WTC11 (cell line): ENCODE measurements at regions not wholly inside any gene's neighbourhood (a gene's known extent, or its start where the extent isn't known, plus 50 kb on each side); places are given as distances from the start of the nearest gene placed in this dataset.

Experiments used
- ATAC-seq: fragments of 200-7000 bp; cut with Tn5 transposase; 2 replicates; pipeline ENCODE4 v1.10.0; 2021; ENCODE audit warnings: mild to moderate bottlenecking, moderate library complexity
- CTCF ChIA-PET: fragments of 300-600 bp; sonication (Branson Sonifier 250); formaldehyde crosslinking; loops from one replicate; lab custom pipeline; 2021; ENCODE audit warnings: antibody characterized with exemption; lab: Charles Lee
- POLR2A ChIA-PET: fragments of 350-600 bp; sonication (Branson Sonifier 250); formaldehyde crosslinking; loops from one replicate; lab custom pipeline; 2021; ENCODE audit warnings: antibody characterized with exemption; lab: Charles Lee
- DNase-seq: peaks from one replicate; pipeline ENCODE4 v3.0.0; 2021; ENCODE audit warnings: low spot score
- H3K27ac Mint-ChIP-seq: 2 replicates; pipeline ENCODE4 v1.8.0; 2021; ENCODE audit warnings: mixed read lengths
- H3K27me3 Mint-ChIP-seq: 2 replicates; pipeline ENCODE4 v1.8.0; 2021; ENCODE audit warnings: low read depth, mild to moderate bottlenecking, moderate library complexity, mixed read lengths
- H3K36me3 Mint-ChIP-seq: 2 replicates; pipeline ENCODE4 v1.8.0; 2021; ENCODE audit warnings: mixed read lengths
- H3K4me1 Mint-ChIP-seq: 2 replicates; pipeline ENCODE4 v1.8.0; 2022; ENCODE audit warnings: mixed read lengths
- H3K4me3 Mint-ChIP-seq: 2 replicates; pipeline ENCODE4 v1.8.0; 2021; ENCODE audit warnings: mild to moderate bottlenecking, moderate library complexity, mixed read lengths
- H3K9me3 Mint-ChIP-seq: 2 replicates; pipeline ENCODE4 v1.8.0; 2021; ENCODE audit warnings: mixed read lengths
- CBFB ChIP-seq: sonication (generic); formaldehyde crosslinking; IDR thresholded peaks from 2 replicates; pipeline ENCODE4 v1.8.1; 2022; ENCODE audit warnings: mild to moderate bottlenecking, low read depth, missing genetic modification reagents
- CREB1 ChIP-seq: sonication (generic); formaldehyde crosslinking; IDR thresholded peaks from 2 replicates; pipeline ENCODE4 v1.8.0; 2023; ENCODE audit warnings: mild to moderate bottlenecking, missing genetic modification reagents
- CREM ChIP-seq: sonication (generic); formaldehyde crosslinking; IDR thresholded peaks from 2 replicates; pipeline ENCODE4 v1.8.1; 2022; ENCODE audit warnings: mild to moderate bottlenecking, missing genetic modification reagents, moderate library complexity
- ELF4 ChIP-seq: sonication (generic); formaldehyde crosslinking; IDR thresholded peaks from 2 replicates; pipeline ENCODE4 v1.8.1; 2022; ENCODE audit warnings: low read depth, mild to moderate bottlenecking, moderate library complexity, missing genetic modification reagents
- ETV6 ChIP-seq: sonication (generic); formaldehyde crosslinking; IDR thresholded peaks from 2 replicates; pipeline ENCODE4 v1.8.1; 2022; ENCODE audit warnings: mild to moderate bottlenecking, missing genetic modification reagents
- NFE2L1 ChIP-seq: sonication (generic); formaldehyde crosslinking; IDR thresholded peaks from 2 replicates; pipeline ENCODE4 v1.8.1; 2023; ENCODE audit warnings: missing genetic modification reagents
- NFYB ChIP-seq: sonication (generic); formaldehyde crosslinking; conservative IDR thresholded peaks from 2 replicates; pipeline ENCODE4 v1.8.0; 2022; ENCODE audit warnings: low read depth, missing genetic modification reagents
- NR2C2 ChIP-seq: sonication (generic); formaldehyde crosslinking; IDR thresholded peaks from 2 replicates; pipeline ENCODE4 v1.8.0; 2022; ENCODE audit warnings: mild to moderate bottlenecking, missing genetic modification reagents
- SMAD3 ChIP-seq: sonication (generic); formaldehyde crosslinking; IDR thresholded peaks from 2 replicates; pipeline ENCODE4 v1.8.0; 2022; ENCODE audit warnings: missing genetic modification reagents, mild to moderate bottlenecking, borderline replicate concordance
- SP1 ChIP-seq: sonication (generic); formaldehyde crosslinking; conservative IDR thresholded peaks from 2 replicates; pipeline ENCODE4 v1.8.1; 2022; ENCODE audit warnings: missing genetic modification reagents
- USF1 ChIP-seq: sonication (generic); formaldehyde crosslinking; IDR thresholded peaks from 2 replicates; pipeline ENCODE4 v1.8.0; 2022; ENCODE audit warnings: mild to moderate bottlenecking, missing genetic modification reagents
- TF ChIP-seq, protein P1 (sequence below): sonication (generic); formaldehyde crosslinking; IDR thresholded peaks from 2 replicates; pipeline ENCODE4 v1.8.1; 2023; ENCODE audit warnings: mild to moderate bottlenecking, missing genetic modification reagents, moderate library complexity
- TF ChIP-seq, protein P2 (sequence below): sonication (generic); formaldehyde crosslinking; IDR thresholded peaks from 2 replicates; pipeline ENCODE4 v1.8.0; 2022; ENCODE audit warnings: mild to moderate bottlenecking, missing genetic modification reagents
- TF ChIP-seq, protein P3 (sequence below): sonication (generic); formaldehyde crosslinking; IDR thresholded peaks from 2 replicates; pipeline ENCODE4 v1.8.1; 2022; ENCODE audit warnings: missing genetic modification reagents, borderline replicate concordance
- TF ChIP-seq, protein P4 (sequence below): sonication (generic); formaldehyde crosslinking; IDR thresholded peaks from 2 replicates; pipeline ENCODE4 v1.8.0; 2023; ENCODE audit warnings: mild to moderate bottlenecking, missing genetic modification reagents
- TF ChIP-seq, protein P5 (sequence below): fragments of 250-450 bp; sonication (Bioruptor Pico); IDR thresholded peaks from 2 replicates; pipeline ENCODE4 v1.8.0; 2021; ENCODE audit warnings: mild to moderate bottlenecking
- TF ChIP-seq, protein P6 (sequence below): sonication (generic); formaldehyde crosslinking; IDR thresholded peaks from 2 replicates; pipeline ENCODE4 v1.8.0; 2022; ENCODE audit warnings: missing genetic modification reagents
- TF ChIP-seq, protein P7 (sequence below): fragments of 250-450 bp; sonication (Bioruptor Pico); IDR thresholded peaks from 2 replicates; pipeline ENCODE4 v1.9.0; 2021; ENCODE audit warnings: moderate library complexity, mild to moderate bottlenecking, inconsistent platforms, borderline replicate concordance
- TF ChIP-seq, protein P8 (sequence below): sonication (generic); formaldehyde crosslinking; IDR thresholded peaks from 2 replicates; pipeline ENCODE4 v1.8.1; 2022; ENCODE audit warnings: low read depth, mild to moderate bottlenecking, moderate library complexity, missing genetic modification reagents, borderline replicate concordance

GRCh38 chr3:152581951-152582350 lies 253.0 kb upstream of the P2RY1 start:
- ChIA-PET POLR2A (interaction anchor here (0.6 kb wide), 1 partner anchor 44 kb away, joined by 4 read pairs; no protein-coding TSS in a partner anchor), CTCF (no interaction called here)
- DNase-seq, result no peak
- Mint-ChIP-seq H3K27ac (no peak overlapping the region), H3K36me3 (no peaks in the 10 kb centered on the region), H3K4me1 (peaks cover 14% of the 10 kb centered on the region), H3K27me3 (no peaks in the 10 kb centered on the region), H3K9me3 (no peaks in the 10 kb centered on the region; the same call in 1 of the 2 replicates), H3K4me3 (no peak overlapping the region)
- ATAC-seq, result no peak
- TF ChIP-seq CREM (CRISPR knock-in tag) (no peak), SMAD3 (no peak), NFE2L1 (CRISPR knock-in tag) (no peak), ETV6 (CRISPR knock-in tag) (no peak), SP1 (CRISPR knock-in tag) (no peak), NR2C2 (CRISPR knock-in tag) (no peak), NFYB (CRISPR knock-in tag) (no peak)
- TF ChIP-seq, protein P1, sequence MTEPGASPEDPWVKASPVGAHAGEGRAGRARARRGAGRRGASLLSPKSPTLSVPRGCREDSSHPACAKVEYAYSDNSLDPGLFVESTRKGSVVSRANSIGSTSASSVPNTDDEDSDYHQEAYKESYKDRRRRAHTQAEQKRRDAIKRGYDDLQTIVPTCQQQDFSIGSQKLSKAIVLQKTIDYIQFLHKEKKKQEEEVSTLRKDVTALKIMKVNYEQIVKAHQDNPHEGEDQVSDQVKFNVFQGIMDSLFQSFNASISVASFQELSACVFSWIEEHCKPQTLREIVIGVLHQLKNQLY (CRISPR knock-in tag), result no peak
- TF ChIP-seq, protein P2, sequence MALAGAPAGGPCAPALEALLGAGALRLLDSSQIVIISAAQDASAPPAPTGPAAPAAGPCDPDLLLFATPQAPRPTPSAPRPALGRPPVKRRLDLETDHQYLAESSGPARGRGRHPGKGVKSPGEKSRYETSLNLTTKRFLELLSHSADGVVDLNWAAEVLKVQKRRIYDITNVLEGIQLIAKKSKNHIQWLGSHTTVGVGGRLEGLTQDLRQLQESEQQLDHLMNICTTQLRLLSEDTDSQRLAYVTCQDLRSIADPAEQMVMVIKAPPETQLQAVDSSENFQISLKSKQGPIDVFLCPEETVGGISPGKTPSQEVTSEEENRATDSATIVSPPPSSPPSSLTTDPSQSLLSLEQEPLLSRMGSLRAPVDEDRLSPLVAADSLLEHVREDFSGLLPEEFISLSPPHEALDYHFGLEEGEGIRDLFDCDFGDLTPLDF (CRISPR knock-in tag), result no peak
- TF ChIP-seq, protein P3, sequence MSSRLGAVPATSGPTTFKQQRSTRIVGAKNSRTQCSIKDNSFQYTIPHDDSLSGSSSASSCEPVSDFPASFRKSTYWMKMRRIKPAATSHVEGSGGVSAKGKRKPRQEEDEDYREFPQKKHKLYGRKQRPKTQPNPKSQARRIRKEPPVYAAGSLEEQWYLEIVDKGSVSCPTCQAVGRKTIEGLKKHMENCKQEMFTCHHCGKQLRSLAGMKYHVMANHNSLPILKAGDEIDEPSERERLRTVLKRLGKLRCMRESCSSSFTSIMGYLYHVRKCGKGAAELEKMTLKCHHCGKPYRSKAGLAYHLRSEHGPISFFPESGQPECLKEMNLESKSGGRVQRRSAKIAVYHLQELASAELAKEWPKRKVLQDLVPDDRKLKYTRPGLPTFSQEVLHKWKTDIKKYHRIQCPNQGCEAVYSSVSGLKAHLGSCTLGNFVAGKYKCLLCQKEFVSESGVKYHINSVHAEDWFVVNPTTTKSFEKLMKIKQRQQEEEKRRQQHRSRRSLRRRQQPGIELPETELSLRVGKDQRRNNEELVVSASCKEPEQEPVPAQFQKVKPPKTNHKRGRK (CRISPR knock-in tag), result no peak
- TF ChIP-seq, protein P4, sequence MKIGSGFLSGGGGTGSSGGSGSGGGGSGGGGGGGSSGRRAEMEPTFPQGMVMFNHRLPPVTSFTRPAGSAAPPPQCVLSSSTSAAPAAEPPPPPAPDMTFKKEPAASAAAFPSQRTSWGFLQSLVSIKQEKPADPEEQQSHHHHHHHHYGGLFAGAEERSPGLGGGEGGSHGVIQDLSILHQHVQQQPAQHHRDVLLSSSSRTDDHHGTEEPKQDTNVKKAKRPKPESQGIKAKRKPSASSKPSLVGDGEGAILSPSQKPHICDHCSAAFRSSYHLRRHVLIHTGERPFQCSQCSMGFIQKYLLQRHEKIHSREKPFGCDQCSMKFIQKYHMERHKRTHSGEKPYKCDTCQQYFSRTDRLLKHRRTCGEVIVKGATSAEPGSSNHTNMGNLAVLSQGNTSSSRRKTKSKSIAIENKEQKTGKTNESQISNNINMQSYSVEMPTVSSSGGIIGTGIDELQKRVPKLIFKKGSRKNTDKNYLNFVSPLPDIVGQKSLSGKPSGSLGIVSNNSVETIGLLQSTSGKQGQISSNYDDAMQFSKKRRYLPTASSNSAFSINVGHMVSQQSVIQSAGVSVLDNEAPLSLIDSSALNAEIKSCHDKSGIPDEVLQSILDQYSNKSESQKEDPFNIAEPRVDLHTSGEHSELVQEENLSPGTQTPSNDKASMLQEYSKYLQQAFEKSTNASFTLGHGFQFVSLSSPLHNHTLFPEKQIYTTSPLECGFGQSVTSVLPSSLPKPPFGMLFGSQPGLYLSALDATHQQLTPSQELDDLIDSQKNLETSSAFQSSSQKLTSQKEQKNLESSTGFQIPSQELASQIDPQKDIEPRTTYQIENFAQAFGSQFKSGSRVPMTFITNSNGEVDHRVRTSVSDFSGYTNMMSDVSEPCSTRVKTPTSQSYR (CRISPR knock-in tag), result no peak
- TF ChIP-seq, protein P5, sequence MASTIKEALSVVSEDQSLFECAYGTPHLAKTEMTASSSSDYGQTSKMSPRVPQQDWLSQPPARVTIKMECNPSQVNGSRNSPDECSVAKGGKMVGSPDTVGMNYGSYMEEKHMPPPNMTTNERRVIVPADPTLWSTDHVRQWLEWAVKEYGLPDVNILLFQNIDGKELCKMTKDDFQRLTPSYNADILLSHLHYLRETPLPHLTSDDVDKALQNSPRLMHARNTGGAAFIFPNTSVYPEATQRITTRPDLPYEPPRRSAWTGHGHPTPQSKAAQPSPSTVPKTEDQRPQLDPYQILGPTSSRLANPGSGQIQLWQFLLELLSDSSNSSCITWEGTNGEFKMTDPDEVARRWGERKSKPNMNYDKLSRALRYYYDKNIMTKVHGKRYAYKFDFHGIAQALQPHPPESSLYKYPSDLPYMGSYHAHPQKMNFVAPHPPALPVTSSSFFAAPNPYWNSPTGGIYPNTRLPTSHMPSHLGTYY (CRISPR knock-in tag), result no peak
- TF ChIP-seq, protein P6, sequence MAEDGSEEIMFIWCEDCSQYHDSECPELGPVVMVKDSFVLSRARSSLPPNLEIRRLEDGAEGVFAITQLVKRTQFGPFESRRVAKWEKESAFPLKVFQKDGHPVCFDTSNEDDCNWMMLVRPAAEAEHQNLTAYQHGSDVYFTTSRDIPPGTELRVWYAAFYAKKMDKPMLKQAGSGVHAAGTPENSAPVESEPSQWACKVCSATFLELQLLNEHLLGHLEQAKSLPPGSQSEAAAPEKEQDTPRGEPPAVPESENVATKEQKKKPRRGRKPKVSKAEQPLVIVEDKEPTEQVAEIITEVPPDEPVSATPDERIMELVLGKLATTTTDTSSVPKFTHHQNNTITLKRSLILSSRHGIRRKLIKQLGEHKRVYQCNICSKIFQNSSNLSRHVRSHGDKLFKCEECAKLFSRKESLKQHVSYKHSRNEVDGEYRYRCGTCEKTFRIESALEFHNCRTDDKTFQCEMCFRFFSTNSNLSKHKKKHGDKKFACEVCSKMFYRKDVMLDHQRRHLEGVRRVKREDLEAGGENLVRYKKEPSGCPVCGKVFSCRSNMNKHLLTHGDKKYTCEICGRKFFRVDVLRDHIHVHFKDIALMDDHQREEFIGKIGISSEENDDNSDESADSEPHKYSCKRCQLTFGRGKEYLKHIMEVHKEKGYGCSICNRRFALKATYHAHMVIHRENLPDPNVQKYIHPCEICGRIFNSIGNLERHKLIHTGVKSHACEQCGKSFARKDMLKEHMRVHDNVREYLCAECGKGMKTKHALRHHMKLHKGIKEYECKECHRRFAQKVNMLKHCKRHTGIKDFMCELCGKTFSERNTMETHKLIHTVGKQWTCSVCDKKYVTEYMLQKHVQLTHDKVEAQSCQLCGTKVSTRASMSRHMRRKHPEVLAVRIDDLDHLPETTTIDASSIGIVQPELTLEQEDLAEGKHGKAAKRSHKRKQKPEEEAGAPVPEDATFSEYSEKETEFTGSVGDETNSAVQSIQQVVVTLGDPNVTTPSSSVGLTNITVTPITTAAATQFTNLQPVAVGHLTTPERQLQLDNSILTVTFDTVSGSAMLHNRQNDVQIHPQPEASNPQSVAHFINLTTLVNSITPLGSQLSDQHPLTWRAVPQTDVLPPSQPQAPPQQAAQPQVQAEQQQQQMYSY (CRISPR knock-in tag), result no peak

- H3K4me1 Mint-ChIP-seq, result peaks cover 9% of the 10 kb centered on the region
- no peaks in the 10 kb centered on the region for H3K27me3 Mint-ChIP-seq
- DNase-seq (no peak), ATAC-seq (no peak)
- CTCF ChIA-PET, result no interaction called here
- no peak for TF ChIP-seq USF1 (CRISPR knock-in tag)
- TF ChIP-seq ELF4 (CRISPR knock-in tag), result no peak
- no peak for TF ChIP-seq CREB1 (CRISPR knock-in tag)
- no peak for TF ChIP-seq CBFB
- TF ChIP-seq, protein P7, sequence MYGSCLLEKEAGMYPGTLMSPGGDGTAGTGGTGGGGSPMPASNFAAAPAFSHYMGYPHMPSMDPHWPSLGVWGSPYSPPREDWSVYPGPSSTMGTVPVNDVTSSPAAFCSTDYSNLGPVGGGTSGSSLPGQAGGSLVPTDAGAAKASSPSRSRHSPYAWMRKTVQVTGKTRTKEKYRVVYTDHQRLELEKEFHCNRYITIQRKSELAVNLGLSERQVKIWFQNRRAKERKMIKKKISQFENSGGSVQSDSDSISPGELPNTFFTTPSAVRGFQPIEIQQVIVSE, result no peak
- TF ChIP-seq, protein P8, sequence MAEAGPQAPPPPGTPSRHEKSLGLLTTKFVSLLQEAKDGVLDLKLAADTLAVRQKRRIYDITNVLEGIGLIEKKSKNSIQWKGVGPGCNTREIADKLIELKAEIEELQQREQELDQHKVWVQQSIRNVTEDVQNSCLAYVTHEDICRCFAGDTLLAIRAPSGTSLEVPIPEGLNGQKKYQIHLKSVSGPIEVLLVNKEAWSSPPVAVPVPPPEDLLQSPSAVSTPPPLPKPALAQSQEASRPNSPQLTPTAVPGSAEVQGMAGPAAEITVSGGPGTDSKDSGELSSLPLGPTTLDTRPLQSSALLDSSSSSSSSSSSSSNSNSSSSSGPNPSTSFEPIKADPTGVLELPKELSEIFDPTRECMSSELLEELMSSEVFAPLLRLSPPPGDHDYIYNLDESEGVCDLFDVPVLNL (CRISPR knock-in tag), result no peak
- no peak overlapping the region for H3K27ac Mint-ChIP-seq
- H3K9me3 Mint-ChIP-seq, result no peaks in the 10 kb centered on the region; the same call in 1 of the 2 replicates
- POLR2A ChIA-PET, result no interaction called here
- no peak overlapping the region for H3K4me3 Mint-ChIP-seq
- H3K36me3 Mint-ChIP-seq, result no peaks in the 10 kb centered on the region
Measured at GRCh38 chr3:152583963-152584362, 251.0 kb upstream of the P2RY1 start.
